Sigmoid colon (tissue), 6 donors: ENCODE measurements at regions not wholly inside any gene's neighbourhood (a gene's known extent, or its start where the extent isn't known, plus 50 kb on each side); places are given as distances from the start of the nearest gene placed in this dataset.

Experiments used
- DNase-seq: peaks from one replicate; pipeline ENCODE4 v3.0.0-alpha.2; 2019
- H3K27ac ChIP-seq, 4 donors: fragments of 200-600 bp; sonication (generic); one replicate each; pipeline ENCODE4 v1.5.1; 2016 to 2019; ENCODE audit warnings: mild to moderate bottlenecking in 1 of 4
- H3K27me3 ChIP-seq, 3 donors: fragments of 200-600 bp; sonication (generic); one replicate each; pipeline ENCODE4 v1.5.1; 2019; ENCODE audit warnings: mild to moderate bottlenecking in 1 of 3
- H3K36me3 ChIP-seq, 4 donors: fragments of 200-600 bp; sonication (generic); one replicate each; pipeline ENCODE4 v1.5.1; 2016 to 2019
- H3K4me1 ChIP-seq, 4 donors: fragments of 200-600 bp; sonication (generic); one replicate each; pipeline ENCODE4 v1.5.1; 2017 to 2019
- H3K4me3 ChIP-seq, 4 donors: fragments of 200-600 bp; sonication (generic); one replicate each; pipeline ENCODE4 v1.5.1; 2017 to 2019; ENCODE audit warnings: mild to moderate bottlenecking in 2 of 4, moderate library complexity in 1 of 4
- H3K9me3 ChIP-seq, 4 donors: fragments of 200-600 bp in 3 of 4; sonication (generic) in 3 of 4; one replicate each; pipeline versions ENCODE4 v1.5.1 to v1.6.1; 2013 to 2019
- CTCF ChIP-seq, 4 experiments: fragments of 450-650 bp in 3 of 4; fragments of 200-600 bp in 1 of 4; IDR thresholded peaks; one replicate each; pipeline ENCODE4 v1.5.1; 2016 to 2019; ENCODE audit warnings: antibody characterized with exemption in 4 of 4, mild to moderate bottlenecking in 3 of 4, moderate library complexity in 2 of 4
- EP300 ChIP-seq, 4 donors: sonication (generic); formaldehyde crosslinking; IDR thresholded peaks; one replicate each; pipeline ENCODE4 v1.6.1; 2017; ENCODE audit warnings: antibody characterized with exemption in 4 of 4
- POLR2A ChIP-seq, 2 donors: fragments of 450-650 bp; IDR thresholded peaks; one replicate each; pipeline ENCODE4 v1.6.1; 2016; ENCODE audit warnings: antibody characterized with exemption in 2 of 2, mild to moderate bottlenecking in 2 of 2, moderate library complexity in 2 of 2
- POLR2AphosphoS5 ChIP-seq, 4 donors: sonication (generic); formaldehyde crosslinking; IDR thresholded peaks; one replicate each; pipeline ENCODE4 v1.6.1; 2017; ENCODE audit warnings: antibody characterized with exemption in 4 of 4
- WGBS, 2 donors: extraction: QIAGEN DNeasy Blood & Tissue Kit; methylation state at CpG; one replicate each; pipeline ENCODE4 v1.1.7; 2013; 5-methylcytosine and 5-hydroxymethylcytosine counted together
- intact Hi-C: fragments of 100-400 bp; cut with DNase I; formaldehyde crosslinking; loops from one replicate; pipeline ENCODE4 v1.15.1; 2023
- donor health status: healthy with polysubstance abuse.
- donor health status: healthy.

- Histone ChIP-seq H3K27me3 (no peaks in the 10 kb centered on the region), H3K27ac (no peak overlapping the region), H3K4me1 (no peaks in the 10 kb centered on the region), H3K9me3 (no peaks in the 10 kb centered on the region), H3K4me3 (no peak overlapping the region), H3K36me3 (no peaks in the 10 kb centered on the region)
- WGBS, 2 donors = 81 to 92% methylated on average over 1 of the region's 1 CpG
- intact Hi-C loops = no loop called here
- DNase-seq = no peak
- TF ChIP-seq CTCF (IDR thresholded peaks at IDR 0.05) = no peak
- TF ChIP-seq EP300 (IDR thresholded peaks at IDR 0.05) = no peak
- TF ChIP-seq POLR2A (IDR thresholded peaks at IDR 0.05) = no peak
- TF ChIP-seq POLR2AphosphoS5 (IDR thresholded peaks at IDR 0.05) = no peak
These were observed 191.4 kb upstream of the OSR1 start for GRCh38 chr2:19549821-19550220.

GRCh38 chr2:19548116-19548515 lies 189.7 kb upstream of the OSR1 start:
- Histone ChIP-seq H3K9me3 (no peaks in the 10 kb centered on the region), H3K4me1 (no peaks in the 10 kb centered on the region), H3K27me3 (no peaks in the 10 kb centered on the region), H3K36me3 (no peaks in the 10 kb centered on the region), H3K4me3 (no peak overlapping the region), H3K27ac (no peak overlapping the region)
- TF ChIP-seq CTCF (IDR thresholded peaks at IDR 0.05) (no peak), POLR2AphosphoS5 (IDR thresholded peaks at IDR 0.05) (no peak), POLR2A (IDR thresholded peaks at IDR 0.05) (no peak), EP300 (IDR thresholded peaks at IDR 0.05) (no peak)
- intact Hi-C loops = no loop called here
- WGBS, 2 donors = 38 to 54% methylated on average over 1 of the region's 1 CpG
- DNase-seq = no peak

- intact Hi-C loops = no loop called here
- DNase-seq = no peak
- no peaks in the 10 kb centered on the region for H3K9me3 ChIP-seq
- no peak for TF ChIP-seq EP300 (IDR thresholded peaks at IDR 0.05)
- no peak for TF ChIP-seq CTCF (IDR thresholded peaks at IDR 0.05)
- no peak for TF ChIP-seq POLR2A (IDR thresholded peaks at IDR 0.05)
- no peak for TF ChIP-seq POLR2AphosphoS5 (IDR thresholded peaks at IDR 0.05)
- no peaks in the 10 kb centered on the region for H3K36me3 ChIP-seq
- no peak overlapping the region for H3K4me3 ChIP-seq
- H3K4me1 ChIP-seq = peaks cover 0 to 2% (median 0%) of the 10 kb centered on the region in 4 donors
- no peak overlapping the region for H3K27ac ChIP-seq
- no peaks in the 10 kb centered on the region for H3K27me3 ChIP-seq
These were observed 188.9 kb upstream of the OSR1 start for GRCh38 chr2:19547321-19547720.

- Histone ChIP-seq H3K4me1 (peaks cover 0 to 14% (median 10%) of the 10 kb centered on the region in 4 donors), H3K27ac (no peak overlapping the region), H3K9me3 (no peaks in the 10 kb centered on the region), H3K36me3 (no peaks in the 10 kb centered on the region), H3K27me3 (no peaks in the 10 kb centered on the region), H3K4me3 (no peak overlapping the region)
- 66 to 84% methylated on average over 4 of the region's 4 CpGs for WGBS, 2 donors
- no peak for DNase-seq
- intact Hi-C loops = no loop called here
- TF ChIP-seq CTCF (IDR thresholded peaks at IDR 0.05) (no peak), POLR2A (IDR thresholded peaks at IDR 0.05) (no peak), EP300 (IDR thresholded peaks at IDR 0.05) (no peak), POLR2AphosphoS5 (IDR thresholded peaks at IDR 0.05) (no peak)
These were observed 187.1 kb upstream of the OSR1 start for GRCh38 chr2:19545507-19545906.

- intact Hi-C loops = no loop called here
- no peak overlapping the region for H3K27ac ChIP-seq
- peaks cover 0 to 27% (median 13%) of the 10 kb centered on the region in 4 donors for H3K4me1 ChIP-seq
- TF ChIP-seq POLR2A (IDR thresholded peaks at IDR 0.05) = no peak
- TF ChIP-seq POLR2AphosphoS5 (IDR thresholded peaks at IDR 0.05) = no peak
- no peak for TF ChIP-seq CTCF (IDR thresholded peaks at IDR 0.05)
- TF ChIP-seq EP300 (IDR thresholded peaks at IDR 0.05) = no peak
- WGBS, 2 donors = 90% methylated on average over 2 of the region's 2 CpGs
- no peak for DNase-seq
- H3K36me3 ChIP-seq = no peaks in the 10 kb centered on the region
- H3K9me3 ChIP-seq = no peaks in the 10 kb centered on the region
- no peaks in the 10 kb centered on the region for H3K27me3 ChIP-seq
- no peak overlapping the region for H3K4me3 ChIP-seq
These were observed 185.4 kb upstream of the OSR1 start for GRCh38 chr2:19543663-19544383.
